Ascending aorta (tissue), 2 donors: ENCODE measurements at regions not wholly inside any gene's neighbourhood (a gene's known extent, or its start where the extent isn't known, plus 50 kb on each side); places are given as distances from the start of the nearest gene placed in this dataset.
A peak's percentile ranks its signal among the peaks of the same experiment; 100 is the strongest.

Experiments used
- DNase-seq, 2 donors: peaks; one replicate each; pipeline ENCODE4 v3.0.0-alpha.2; 2019; ENCODE audit warnings: low spot score in 2 of 2
- H3K27ac ChIP-seq, 2 donors: fragments of 200-600 bp; sonication (generic); one replicate each; pipeline ENCODE4 v1.5.1; 2016 to 2017; ENCODE audit warnings: mild to moderate bottlenecking in 1 of 2
- H3K27me3 ChIP-seq: fragments of 200-600 bp; sonication (generic); one replicate; pipeline ENCODE4 v1.5.1; 2017
- H3K36me3 ChIP-seq, 2 donors: fragments of 200-600 bp; sonication (generic); one replicate each; pipeline ENCODE4 v1.5.1; 2016
- H3K4me1 ChIP-seq, 2 donors: fragments of 200-600 bp; sonication (generic); one replicate each; pipeline ENCODE4 v1.5.1; 2016 to 2017; ENCODE audit warnings: mild to moderate bottlenecking in 1 of 2
- H3K4me3 ChIP-seq, 2 donors: fragments of 200-600 bp; sonication (generic); one replicate each; pipeline ENCODE4 v1.5.1; 2016 to 2017; ENCODE audit warnings: mild to moderate bottlenecking in 1 of 2
- H3K9me3 ChIP-seq, 2 donors: fragments of 200-600 bp; sonication (generic); one replicate each; pipeline ENCODE4 v1.5.1; 2016
- CTCF ChIP-seq, 3 experiments: fragments of 200-600 bp in 2 of 3; fragments of 450-650 bp in 1 of 3; sonication (generic) in 2 of 3; IDR thresholded peaks; one replicate each; pipeline ENCODE4 v1.5.1; 2016 to 2019; ENCODE audit warnings: antibody characterized with exemption in 3 of 3, mild to moderate bottlenecking in 1 of 3, moderate library complexity in 1 of 3
- intact Hi-C: fragments of 100-400 bp; cut with DNase I; formaldehyde crosslinking; loops from one replicate; pipeline ENCODE4 v1.15.1; 2023

GRCh38 chr14:103259184-103259583 lies 74.9 kb upstream of the EIF5 start:
- intact Hi-C loops, result no loop called here
- H3K4me3 ChIP-seq, result no peak overlapping the region
- DNase-seq, result no peak
- no peaks in the 10 kb centered on the region for H3K27me3 ChIP-seq
- H3K36me3 ChIP-seq, result no peaks in the 10 kb centered on the region
- no peaks in the 10 kb centered on the region for H3K4me1 ChIP-seq
- TF ChIP-seq CTCF (IDR thresholded peaks at IDR 0.05), result no peak
- no peak overlapping the region for H3K27ac ChIP-seq
- no peaks in the 10 kb centered on the region for H3K9me3 ChIP-seq

- Histone ChIP-seq H3K27ac (peak overlapping the region; percentile 66 to 74), H3K36me3 (no peaks in the 10 kb centered on the region), H3K9me3 (no peaks in the 10 kb centered on the region), H3K4me3 (peak overlapping the region; percentile 53 to 65), H3K4me1 (no peaks in the 10 kb centered on the region), H3K27me3 (no peaks in the 10 kb centered on the region)
- no peak for TF ChIP-seq CTCF (IDR thresholded peaks at IDR 0.05)
- intact Hi-C loops, result no loop called here
- DNase-seq, result no peak
These were observed 74.0 kb upstream of the EIF5 start for GRCh38 chr14:103259801-103260628.

GRCh38 chr14:103260629-103261124 lies 73.4 kb upstream of the EIF5 start:
- no peak for TF ChIP-seq CTCF (IDR thresholded peaks at IDR 0.05)
- peak overlapping the region; percentile 53 to 65 for H3K4me3 ChIP-seq
- no peaks in the 10 kb centered on the region for H3K4me1 ChIP-seq
- no peaks in the 10 kb centered on the region for H3K27me3 ChIP-seq
- H3K36me3 ChIP-seq, result no peaks in the 10 kb centered on the region
- intact Hi-C loops, result no loop called here
- peak in 1 of 2 donors; percentile 71 for DNase-seq
- peak overlapping the region; percentile 66 to 74 for H3K27ac ChIP-seq
- no peaks in the 10 kb centered on the region for H3K9me3 ChIP-seq

GRCh38 chr14:103267226-103267910 lies 66.7 kb upstream of the EIF5 start:
- no peaks in the 10 kb centered on the region for H3K4me1 ChIP-seq
- no peaks in the 10 kb centered on the region for H3K27me3 ChIP-seq
- TF ChIP-seq CTCF (IDR thresholded peaks at IDR 0.05), result no peak
- H3K36me3 ChIP-seq, result no peaks in the 10 kb centered on the region
- no peak overlapping the region for H3K27ac ChIP-seq
- H3K4me3 ChIP-seq, result no peak overlapping the region
- intact Hi-C loops, result no loop called here
- H3K9me3 ChIP-seq, result no peaks in the 10 kb centered on the region
- no peak for DNase-seq

GRCh38 chr14:103271189-103271588 lies 62.8 kb upstream of the EIF5 start:
- intact Hi-C loops, result no loop called here
- no peak for TF ChIP-seq CTCF (IDR thresholded peaks at IDR 0.05)
- H3K4me1 ChIP-seq, result peaks cover 0 to 12% of the 10 kb centered on the region in 2 donors
- peaks cover 21% of the 10 kb centered on the region for H3K27me3 ChIP-seq
- H3K36me3 ChIP-seq, result no peaks in the 10 kb centered on the region
- no peak for DNase-seq
- no peak overlapping the region for H3K27ac ChIP-seq
- peaks cover 0 to 5% of the 10 kb centered on the region in 2 donors for H3K9me3 ChIP-seq
- no peak overlapping the region for H3K4me3 ChIP-seq
